ENCODE measurements at regions not wholly inside any gene's neighbourhood (a gene's known extent, or its start where the extent isn't known, plus 50 kb on each side); places are given as distances from the start of the nearest gene placed in this dataset.

GRCh38 chr2:217270485-217271121 lies 410.7 kb upstream of the TNP1 start:
- H3K36me3 ChIP-seq, result no peaks in the 10 kb centered on the region
- no peak for TF ChIP-seq CTCF (IDR thresholded peaks at IDR 0.05; ENCODE audit: low read depth, low read length)
- no peak overlapping the region for H3K4me3 ChIP-seq (ENCODE audit: low read depth, low read length)
- H3K27ac ChIP-seq, result no peak overlapping the region
- no peaks in the 10 kb centered on the region for H3K27me3 ChIP-seq (ENCODE audit: insufficient read depth, low read depth, severe bottlenecking)
- no peaks in the 10 kb centered on the region for H3K9me3 ChIP-seq (ENCODE audit: severe bottlenecking)
- no peak for DNase-seq

- Histone ChIP-seq H3K9me3 (ENCODE audit: severe bottlenecking) (no peaks in the 10 kb centered on the region), H3K36me3 (no peaks in the 10 kb centered on the region)
These were observed 410.0 kb upstream of the TNP1 start for GRCh38 chr2:217269701-217270484.

GRCh38 chr2:217268978-217269377 lies 409.1 kb upstream of the TNP1 start:
- Histone ChIP-seq H3K9me3 (ENCODE audit: severe bottlenecking) (no peaks in the 10 kb centered on the region), H3K4me3 (ENCODE audit: low read depth, low read length) (no peak overlapping the region), H3K36me3 (no peaks in the 10 kb centered on the region), H3K27ac (no peak overlapping the region), H3K27me3 (ENCODE audit: insufficient read depth, low read depth, severe bottlenecking) (no peaks in the 10 kb centered on the region)
- no peak for DNase-seq
- no peak for TF ChIP-seq CTCF (IDR thresholded peaks at IDR 0.05; ENCODE audit: low read depth, low read length)

More at GRCh38 chr2:217269701-217270484, 410.0 kb upstream of the TNP1 start:
- no peak for DNase-seq
- H3K27me3 ChIP-seq (ENCODE audit: insufficient read depth, low read depth, severe bottlenecking), result no peaks in the 10 kb centered on the region
- H3K27ac ChIP-seq, result no peak overlapping the region
- H3K4me3 ChIP-seq (ENCODE audit: low read depth, low read length), result no peak overlapping the region
- TF ChIP-seq CTCF (IDR thresholded peaks at IDR 0.05; ENCODE audit: low read depth, low read length), result no peak

- Histone ChIP-seq H3K36me3 (no peaks in the 10 kb centered on the region), H3K27me3 (ENCODE audit: insufficient read depth, low read depth, severe bottlenecking) (no peaks in the 10 kb centered on the region), H3K27ac (no peak overlapping the region), H3K9me3 (ENCODE audit: severe bottlenecking) (no peaks in the 10 kb centered on the region), H3K4me3 (ENCODE audit: low read depth, low read length) (no peak overlapping the region)
- no peak for TF ChIP-seq CTCF (IDR thresholded peaks at IDR 0.05; ENCODE audit: low read depth, low read length)
- DNase-seq, result no peak
These were observed 407.9 kb upstream of the TNP1 start for GRCh38 chr2:217267758-217268157.

GRCh38 chr2:217263756-217264155 lies 403.9 kb upstream of the TNP1 start:
- Histone ChIP-seq H3K36me3 (no peaks in the 10 kb centered on the region), H3K9me3 (ENCODE audit: severe bottlenecking) (no peaks in the 10 kb centered on the region), H3K27me3 (ENCODE audit: insufficient read depth, low read depth, severe bottlenecking) (no peaks in the 10 kb centered on the region), H3K27ac (no peak overlapping the region), H3K4me3 (ENCODE audit: low read depth, low read length) (no peak overlapping the region)
- no peak for DNase-seq
- no peak for TF ChIP-seq CTCF (IDR thresholded peaks at IDR 0.05; ENCODE audit: low read depth, low read length)

Measured in WERI-Rb-1 (cell line).